A204.1 (cell line): ENCODE measurements at regions not wholly inside any gene's neighbourhood (a gene's known extent, or its start where the extent isn't known, plus 50 kb on each side); places are given as distances from the start of the nearest gene placed in this dataset.

ENCODE experiments used
- FAIRE-seq: peaks from 2 replicates; lab custom pipeline; 2012; peaks lifted over from hg19 to GRCh38; lab: Jason Lieb, UNC

DNA sequence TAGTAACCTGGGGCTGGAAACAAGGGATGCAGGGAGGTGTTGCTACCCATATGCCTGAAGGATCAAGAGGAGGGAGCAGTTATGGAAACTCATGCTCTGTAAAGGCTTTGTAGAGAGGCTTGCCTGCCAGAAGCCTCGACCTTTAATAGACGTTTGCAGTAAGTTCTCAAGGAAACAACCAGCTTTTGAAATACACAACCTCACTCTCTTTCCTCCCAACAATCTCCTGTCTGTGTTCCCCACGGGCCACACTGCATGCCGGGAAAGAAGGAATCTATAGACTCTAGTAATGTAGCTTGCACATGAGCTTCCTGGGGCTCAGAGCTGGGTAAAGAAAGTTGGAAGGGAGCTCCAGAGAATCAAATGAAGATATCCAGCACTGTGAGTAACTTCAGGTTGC is 101.6 kb upstream of the PACRGL start:
- FAIRE-seq: no peak

GRCh38 chr4:20603671-20604313 is 96.5 kb upstream of the PACRGL start:
- FAIRE-seq: no peak

DNA sequence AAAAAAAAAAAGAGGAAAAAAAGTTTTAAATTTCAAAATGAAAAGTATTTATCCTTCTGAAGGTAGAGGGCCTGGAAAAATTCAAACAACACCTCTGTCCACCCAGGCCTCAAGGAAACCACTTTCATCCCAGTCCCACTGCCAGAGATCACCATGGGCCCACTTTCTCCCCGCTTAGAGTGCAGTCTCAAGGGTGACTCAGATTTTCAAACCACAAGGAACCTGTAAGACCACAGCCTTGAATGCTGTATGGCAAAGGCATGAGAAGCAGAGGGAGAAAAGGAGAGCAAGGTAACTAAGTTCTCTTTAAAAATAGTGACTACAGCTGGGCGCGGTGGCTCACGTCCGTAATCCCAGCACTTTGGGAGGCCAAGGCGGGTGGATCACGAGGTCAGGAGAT is 87.9 kb upstream of the PACRGL start:
- no peak for FAIRE-seq

GRCh38 chr4:20614816-20615215 is 85.4 kb upstream of the PACRGL start:
- FAIRE-seq: no peak

DNA sequence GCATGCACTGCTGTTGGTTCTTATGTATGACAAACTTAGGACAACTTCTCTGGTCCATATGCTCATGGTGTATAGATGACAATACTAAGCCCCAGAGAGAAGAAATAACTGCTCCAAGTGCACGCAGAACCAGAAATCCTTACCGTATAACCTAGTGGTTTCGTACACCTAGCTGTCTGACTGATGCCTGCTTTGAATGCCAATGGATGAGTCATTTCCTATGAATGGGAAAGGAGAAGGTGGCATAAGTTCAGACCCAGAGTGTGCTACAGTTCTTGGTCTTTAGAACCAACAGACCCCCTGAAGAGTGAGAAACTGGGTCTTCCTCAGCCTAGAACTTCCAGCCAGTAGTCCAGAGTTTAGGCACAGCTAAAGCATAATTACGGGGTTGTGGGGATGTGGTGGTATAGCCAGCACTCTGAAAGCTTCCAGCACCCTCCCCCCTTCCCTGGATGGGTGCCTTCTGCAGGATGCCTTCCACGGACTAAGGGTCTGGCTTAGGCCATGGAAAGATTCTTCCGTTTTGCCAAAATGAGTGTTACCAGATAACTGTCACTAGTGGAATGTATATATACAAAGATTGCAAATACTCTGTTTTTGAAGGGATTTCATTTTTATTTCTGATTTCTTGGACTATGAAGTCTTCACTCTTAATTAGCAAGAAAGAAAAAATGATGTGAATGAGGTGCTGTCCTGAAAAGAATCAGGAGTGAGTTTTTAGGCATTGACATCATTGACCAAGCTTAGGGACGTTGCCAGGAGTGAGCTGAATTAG is 84.6 kb upstream of the PACRGL start:
- no peak for FAIRE-seq

GRCh38 chr4:20616313-20616712 is 83.9 kb upstream of the PACRGL start:
- FAIRE-seq: no peak

DNA sequence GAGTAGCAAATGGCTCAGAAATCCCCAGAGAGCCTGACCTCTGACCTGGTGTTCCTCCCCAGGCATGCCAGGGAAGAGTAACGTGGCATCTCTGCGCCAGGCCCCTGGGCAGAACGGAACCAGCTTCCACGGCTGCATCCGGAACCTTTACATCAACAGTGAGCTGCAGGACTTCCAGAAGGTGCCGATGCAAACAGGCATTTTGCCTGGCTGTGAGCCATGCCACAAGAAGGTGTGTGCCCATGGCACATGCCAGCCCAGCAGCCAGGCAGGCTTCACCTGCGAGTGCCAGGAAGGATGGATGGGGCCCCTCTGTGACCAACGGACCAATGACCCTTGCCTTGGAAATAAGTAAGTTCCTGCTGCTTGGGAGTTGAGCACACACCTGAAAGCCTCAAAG is 83.4 kb upstream of the PACRGL start:
- no peak for FAIRE-seq

DNA sequence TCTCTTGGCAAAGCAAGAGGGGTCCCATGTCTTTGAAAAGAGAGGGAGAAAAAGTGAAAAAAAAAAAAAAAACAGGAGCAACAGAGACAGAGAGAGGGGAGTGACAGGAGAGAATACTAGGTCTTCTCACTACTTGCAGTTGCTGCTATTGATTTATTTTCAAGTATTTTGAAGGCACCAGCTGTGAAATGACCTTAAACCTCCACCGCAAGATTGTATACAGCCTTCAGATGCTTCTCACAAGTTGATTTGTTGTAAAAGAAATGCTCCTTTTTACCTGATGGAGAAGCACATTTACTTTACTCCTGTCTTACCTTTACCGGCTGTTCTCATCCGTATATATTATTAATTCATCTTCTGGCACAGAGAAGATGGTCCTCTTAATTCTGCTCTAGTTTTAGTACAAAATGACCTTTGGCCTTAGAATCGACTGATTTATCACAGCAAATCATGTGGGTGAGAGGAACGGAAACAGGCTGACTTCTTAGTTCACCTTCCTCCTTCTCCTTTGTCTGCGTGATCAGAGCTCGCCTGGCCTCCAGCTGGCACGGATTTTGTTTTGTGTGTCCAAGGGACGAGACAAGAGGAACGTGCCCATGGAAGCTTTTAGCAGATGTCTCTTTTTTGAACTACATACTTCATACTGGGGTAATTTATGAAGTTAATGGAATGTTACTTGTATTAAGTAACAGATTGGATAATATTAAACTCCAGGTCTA is 82.4 kb upstream of the PACRGL start:
- FAIRE-seq: no peak

- no peak for FAIRE-seq
Measured at GRCh38 chr4:20618731-20619130, 81.5 kb upstream of the PACRGL start.

- no peak for FAIRE-seq
Measured at GRCh38 chr4:20621476-20621875, 78.8 kb upstream of the PACRGL start.

DNA sequence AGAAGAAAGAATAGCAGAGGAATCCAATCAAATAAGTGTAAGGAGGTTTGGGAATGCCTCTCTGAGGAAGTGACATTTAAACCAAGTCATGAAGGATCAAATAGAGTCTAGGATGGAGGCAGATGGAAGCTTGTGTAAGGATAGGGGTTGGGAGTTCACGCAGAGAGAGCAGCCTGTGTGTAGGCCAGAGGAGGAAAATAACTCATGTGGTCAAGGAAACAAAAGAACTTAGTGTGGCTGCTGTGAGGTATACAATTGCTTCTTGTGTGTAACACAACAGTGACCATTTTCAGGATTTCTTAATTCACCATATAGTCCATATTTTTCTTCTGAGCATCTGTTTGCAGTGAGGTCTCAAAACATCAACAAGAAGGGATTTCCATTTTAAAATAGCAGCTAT is 77.6 kb upstream of the PACRGL start:
- FAIRE-seq: no peak

GRCh38 chr4:20623939-20624338 is 76.3 kb upstream of the PACRGL start:
- no peak for FAIRE-seq

DNA sequence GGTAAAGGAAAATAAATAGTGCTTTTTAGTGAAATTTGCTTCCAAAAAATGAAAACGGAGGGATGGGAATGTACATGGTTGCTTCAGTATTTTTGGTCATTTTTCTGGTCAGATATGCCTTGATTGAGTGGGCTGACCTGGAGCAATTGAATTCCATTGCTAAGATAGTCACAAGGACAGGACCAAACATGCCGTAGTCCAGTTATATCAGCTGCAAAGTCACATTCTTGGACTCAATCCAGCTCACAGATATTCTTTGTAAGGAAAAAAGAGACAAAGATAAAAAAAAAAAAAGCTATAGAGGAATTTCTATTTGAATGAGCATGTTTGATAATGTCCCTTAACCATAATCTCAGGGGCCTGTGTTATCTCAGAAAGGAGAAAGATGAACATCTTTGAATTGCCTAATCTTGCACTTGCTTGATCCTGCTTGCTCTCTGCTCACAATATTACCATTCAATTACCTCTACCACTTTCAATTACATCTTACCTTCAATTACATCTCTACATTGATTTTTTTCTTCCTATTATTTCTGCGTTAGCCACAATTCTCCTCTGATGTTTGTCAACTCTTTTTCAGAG is 75.4 kb upstream of the PACRGL start:
- FAIRE-seq: no peak

GRCh38 chr4:20625426-20625825 is 74.8 kb upstream of the PACRGL start:
- FAIRE-seq: no peak

DNA sequence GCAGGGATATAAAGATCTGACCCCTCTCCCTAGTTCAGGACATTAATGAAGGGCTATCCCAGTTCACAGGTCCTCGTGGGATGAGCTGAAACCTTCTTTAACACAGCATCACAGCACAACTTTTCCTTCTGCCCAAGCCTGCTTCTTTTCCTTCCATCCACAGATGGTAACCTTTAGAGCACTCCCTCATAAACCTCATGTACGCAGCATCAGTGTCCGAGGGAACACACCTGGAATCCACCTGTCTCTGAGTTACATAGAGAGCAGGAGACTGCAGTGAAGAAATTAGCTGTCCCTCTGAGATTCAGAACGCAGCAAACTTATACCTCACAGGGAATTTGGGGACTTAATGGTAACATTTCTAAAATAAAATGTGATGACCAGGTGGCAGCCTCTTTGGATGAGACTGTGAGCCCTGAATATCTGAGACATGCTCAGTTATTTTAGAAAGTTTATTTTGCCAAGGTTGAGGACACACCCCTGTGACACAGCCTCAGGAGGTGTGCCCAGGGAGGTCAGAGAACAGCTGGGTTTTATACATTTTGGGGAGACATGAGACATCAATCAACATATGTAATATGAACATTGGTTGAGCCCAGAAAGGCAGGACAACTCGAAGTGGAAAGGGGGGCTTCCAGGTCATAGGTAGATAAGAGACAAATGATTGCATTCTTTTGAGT is 73.8 kb upstream of the PACRGL start:
- FAIRE-seq: no peak

GRCh38 chr4:20627866-20628265 is 72.4 kb upstream of the PACRGL start:
- no peak for FAIRE-seq

- FAIRE-seq: no peak
Measured at GRCh38 chr4:20629186-20630106, 70.8 kb upstream of the PACRGL start.

GRCh38 chr4:20638825-20639224 is 61.4 kb upstream of the PACRGL start:
- FAIRE-seq: no peak

- no peak for FAIRE-seq
Measured at GRCh38 chr4:20639346-20639745, 60.9 kb upstream of the PACRGL start.

- no peak for FAIRE-seq
Measured at GRCh38 chr4:20640989-20641388, 59.3 kb upstream of the PACRGL start.

DNA sequence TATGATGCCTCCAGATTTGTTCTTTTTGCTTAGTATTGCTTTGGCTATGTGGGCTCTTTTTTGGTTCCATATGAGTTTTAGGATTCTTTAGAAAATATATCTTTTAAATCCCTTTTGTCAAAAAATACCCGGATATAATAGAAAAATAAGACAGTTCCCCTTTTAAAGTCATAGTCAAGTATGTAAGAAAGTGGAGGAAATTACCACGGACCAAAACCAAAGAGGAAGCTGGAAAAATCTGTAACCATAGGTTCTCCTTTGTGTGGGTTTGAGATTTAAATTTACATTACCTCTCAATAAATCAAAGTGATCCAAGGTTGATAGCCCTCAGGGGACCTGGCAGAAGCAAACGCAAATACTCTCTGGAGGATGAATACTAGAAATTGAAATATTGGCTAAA is 58.3 kb upstream of the PACRGL start:
- no peak for FAIRE-seq
